ENCODE measurements at regions not wholly inside any gene's neighbourhood (a gene's known extent, or its start where the extent isn't known, plus 50 kb on each side); places are given as distances from the start of the nearest gene placed in this dataset.

- no peak overlapping the region for H3K4me3 ChIP-seq (ENCODE audit: low read length)
- no peak for DNase-seq (ENCODE audit: low read depth, low spot score)
- no peak overlapping the region for H3K27ac ChIP-seq (ENCODE audit: low read length)
These were observed 138.5 kb upstream of the HES1 start for GRCh38 chr3:193997228-193998122.

GRCh38 chr3:193998123-193998448, 137.9 kb upstream of the HES1 start:
- no peaks in the 10 kb centered on the region for H3K36me3 ChIP-seq (ENCODE audit: control insufficient read depth, insufficient read depth, low read length)
- H3K4me1 ChIP-seq (ENCODE audit: control insufficient read depth, insufficient read depth, low read length): peaks cover 3% of the 10 kb centered on the region; the same call in 1 of the 2 replicates
- H3K27ac ChIP-seq (ENCODE audit: low read length): no peak overlapping the region
- WGBS (ENCODE audit: insufficient coverage, insufficient read length): no CpG with 5 or more reads among the region's 1 CpG
- H3K27me3 ChIP-seq (ENCODE audit: control insufficient read depth, insufficient read depth, low read length): no peaks in the 10 kb centered on the region; the same call in 1 of the 2 replicates
- DNase-seq (ENCODE audit: low read depth, low spot score): no peak
- H3K9me3 ChIP-seq (ENCODE audit: control insufficient read depth, insufficient read depth, low read length): no peaks in the 10 kb centered on the region
- no peak overlapping the region for H3K4me3 ChIP-seq (ENCODE audit: low read length)

More at GRCh38 chr3:193997228-193998122, 138.5 kb upstream of the HES1 start:
- H3K36me3 ChIP-seq (ENCODE audit: control insufficient read depth, insufficient read depth, low read length): no peaks in the 10 kb centered on the region
- H3K9me3 ChIP-seq (ENCODE audit: control insufficient read depth, insufficient read depth, low read length): no peaks in the 10 kb centered on the region
- H3K4me1 ChIP-seq (ENCODE audit: control insufficient read depth, insufficient read depth, low read length): peaks cover 3% of the 10 kb centered on the region; the same call in 1 of the 2 replicates
- WGBS (ENCODE audit: insufficient coverage, insufficient read length): no CpG with 5 or more reads among the region's 12 CpGs
- H3K27me3 ChIP-seq (ENCODE audit: control insufficient read depth, insufficient read depth, low read length): no peaks in the 10 kb centered on the region; the same call in 1 of the 2 replicates

GRCh38 chr3:193998628-193999195, 137.2 kb upstream of the HES1 start:
- H3K27me3 ChIP-seq (ENCODE audit: control insufficient read depth, insufficient read depth, low read length): no peaks in the 10 kb centered on the region; the same call in 1 of the 2 replicates
- no peak for DNase-seq (ENCODE audit: low read depth, low spot score)
- H3K4me1 ChIP-seq (ENCODE audit: control insufficient read depth, insufficient read depth, low read length): peaks cover 3% of the 10 kb centered on the region; the same call in 1 of the 2 replicates
- no peak overlapping the region for H3K27ac ChIP-seq (ENCODE audit: low read length)
- no peaks in the 10 kb centered on the region for H3K9me3 ChIP-seq (ENCODE audit: control insufficient read depth, insufficient read depth, low read length)
- no peak overlapping the region for H3K4me3 ChIP-seq (ENCODE audit: low read length)
- WGBS (ENCODE audit: insufficient coverage, insufficient read length): no CpG with 5 or more reads among the region's 12 CpGs
- H3K36me3 ChIP-seq (ENCODE audit: control insufficient read depth, insufficient read depth, low read length): no peaks in the 10 kb centered on the region

- Histone ChIP-seq H3K36me3 (ENCODE audit: control insufficient read depth, insufficient read depth, low read length) (no peaks in the 10 kb centered on the region), H3K27ac (ENCODE audit: low read length) (no peak overlapping the region), H3K4me3 (ENCODE audit: low read length) (no peak overlapping the region), H3K27me3 (ENCODE audit: control insufficient read depth, insufficient read depth, low read length) (no peaks in the 10 kb centered on the region; the same call in 1 of the 2 replicates), H3K4me1 (ENCODE audit: control insufficient read depth, insufficient read depth, low read length) (peaks cover 3% of the 10 kb centered on the region; the same call in 1 of the 2 replicates), H3K9me3 (ENCODE audit: control insufficient read depth, insufficient read depth, low read length) (no peaks in the 10 kb centered on the region)
- DNase-seq (ENCODE audit: low read depth, low spot score): no peak
- WGBS (ENCODE audit: insufficient coverage, insufficient read length): no CpG with 5 or more reads among the region's 4 CpGs
These were observed 135.8 kb upstream of the HES1 start for GRCh38 chr3:194000100-194000499.

- H3K9me3 ChIP-seq (ENCODE audit: control insufficient read depth, insufficient read depth, low read length): no peaks in the 10 kb centered on the region
- WGBS (ENCODE audit: insufficient coverage, insufficient read length): no CpG with 5 or more reads among the region's 4 CpGs
- no peaks in the 10 kb centered on the region for H3K36me3 ChIP-seq (ENCODE audit: control insufficient read depth, insufficient read depth, low read length)
- H3K27me3 ChIP-seq (ENCODE audit: control insufficient read depth, insufficient read depth, low read length): no peaks in the 10 kb centered on the region; the same call in 1 of the 2 replicates
- DNase-seq (ENCODE audit: low read depth, low spot score): no peak
- H3K27ac ChIP-seq (ENCODE audit: low read length): no peak overlapping the region
- no peak overlapping the region for H3K4me3 ChIP-seq (ENCODE audit: low read length)
- H3K4me1 ChIP-seq (ENCODE audit: control insufficient read depth, insufficient read depth, low read length): peaks cover 3% of the 10 kb centered on the region; the same call in 1 of the 2 replicates
These were observed 135.2 kb upstream of the HES1 start for GRCh38 chr3:194000712-194001111.

GRCh38 chr3:194001728-194002459, 134.1 kb upstream of the HES1 start:
- Histone ChIP-seq H3K4me1 (ENCODE audit: control insufficient read depth, insufficient read depth, low read length) (no peaks in the 10 kb centered on the region; the same call in 1 of the 2 replicates), H3K27ac (ENCODE audit: low read length) (no peak overlapping the region), H3K36me3 (ENCODE audit: control insufficient read depth, insufficient read depth, low read length) (no peaks in the 10 kb centered on the region), H3K9me3 (ENCODE audit: control insufficient read depth, insufficient read depth, low read length) (no peaks in the 10 kb centered on the region), H3K27me3 (ENCODE audit: control insufficient read depth, insufficient read depth, low read length) (no peaks in the 10 kb centered on the region; the same call in 1 of the 2 replicates), H3K4me3 (ENCODE audit: low read length) (no peak overlapping the region)
- no peak for DNase-seq (ENCODE audit: low read depth, low spot score)
- WGBS (ENCODE audit: insufficient coverage, insufficient read length): no CpG with 5 or more reads among the region's 20 CpGs

- no CpG with 5 or more reads among the region's 58 CpGs for whole genome bisulfite sequencing (ENCODE audit: insufficient coverage, insufficient read length)
- no peaks in the 10 kb centered on the region for H3K36me3 ChIP-seq (ENCODE audit: control insufficient read depth, insufficient read depth, low read length)
- DNase-seq (ENCODE audit: low read depth, low spot score): no peak
- no peaks in the 10 kb centered on the region for H3K27me3 ChIP-seq (ENCODE audit: control insufficient read depth, insufficient read depth, low read length)
- no peaks in the 10 kb centered on the region; the same call in 1 of the 2 replicates for H3K4me1 ChIP-seq (ENCODE audit: control insufficient read depth, insufficient read depth, low read length)
- no peaks in the 10 kb centered on the region for H3K9me3 ChIP-seq (ENCODE audit: control insufficient read depth, insufficient read depth, low read length)
- H3K4me3 ChIP-seq (ENCODE audit: low read length): peak overlapping the region; percentile 40; the same call in 1 of the 2 replicates
- H3K27ac ChIP-seq (ENCODE audit: low read length): no peak overlapping the region
These were observed 132.6 kb upstream of the HES1 start for GRCh38 chr3:194003114-194004057.

GRCh38 chr3:194005930-194006501, 129.9 kb upstream of the HES1 start:
- peaks cover 2% of the 10 kb centered on the region; the same call in 1 of the 2 replicates for H3K4me1 ChIP-seq (ENCODE audit: control insufficient read depth, insufficient read depth, low read length)
- no peak overlapping the region for H3K27ac ChIP-seq (ENCODE audit: low read length)
- H3K9me3 ChIP-seq (ENCODE audit: control insufficient read depth, insufficient read depth, low read length): no peaks in the 10 kb centered on the region
- H3K27me3 ChIP-seq (ENCODE audit: control insufficient read depth, insufficient read depth, low read length): no peaks in the 10 kb centered on the region
- DNase-seq (ENCODE audit: low read depth, low spot score): no peak
- no CpG with 5 or more reads among the region's 4 CpGs for WGBS (ENCODE audit: insufficient coverage, insufficient read length)
- no peaks in the 10 kb centered on the region for H3K36me3 ChIP-seq (ENCODE audit: control insufficient read depth, insufficient read depth, low read length)
- H3K4me3 ChIP-seq (ENCODE audit: low read length): no peak overlapping the region

- H3K4me1 ChIP-seq (ENCODE audit: control insufficient read depth, insufficient read depth, low read length): peaks cover 2% of the 10 kb centered on the region; the same call in 1 of the 2 replicates
- DNase-seq (ENCODE audit: low read depth, low spot score): no peak
- H3K36me3 ChIP-seq (ENCODE audit: control insufficient read depth, insufficient read depth, low read length): no peaks in the 10 kb centered on the region
- H3K9me3 ChIP-seq (ENCODE audit: control insufficient read depth, insufficient read depth, low read length): no peaks in the 10 kb centered on the region
- H3K4me3 ChIP-seq (ENCODE audit: low read length): no peak overlapping the region
- WGBS (ENCODE audit: insufficient coverage, insufficient read length): no CpG with 5 or more reads among the region's 13 CpGs
- H3K27ac ChIP-seq (ENCODE audit: low read length): no peak overlapping the region
- H3K27me3 ChIP-seq (ENCODE audit: control insufficient read depth, insufficient read depth, low read length): no peaks in the 10 kb centered on the region
These were observed 128.2 kb upstream of the HES1 start for GRCh38 chr3:194007592-194008337.
